ENCODE measurements at regions not wholly inside any gene's neighbourhood (a gene's known extent, or its start where the extent isn't known, plus 50 kb on each side); places are given as distances from the start of the nearest gene placed in this dataset.

DNA sequence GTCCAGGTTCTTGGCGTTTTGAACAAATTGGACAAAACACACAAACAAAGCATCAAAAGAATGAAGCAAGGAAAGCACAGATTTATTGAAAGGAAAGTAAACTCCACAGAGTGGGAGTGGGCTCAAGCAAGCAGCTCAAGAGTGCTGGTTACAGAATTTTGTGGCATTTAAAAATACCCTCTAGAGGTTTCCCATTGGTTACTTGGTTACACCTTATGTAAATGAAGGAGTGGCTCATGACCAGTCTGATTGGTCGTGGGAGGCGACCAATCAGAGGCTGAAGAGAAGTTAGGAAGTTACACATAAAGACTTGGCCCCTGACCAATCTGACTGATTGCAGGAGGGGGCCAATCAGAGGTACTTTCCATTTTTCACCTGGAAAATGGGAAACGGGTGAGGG lies 1373.8 kb upstream of the GOT2 start:
- 81 to 83% methylated on average over 4 of the region's 4 CpGs for WGBS, 2 donors
- H3K36me3 ChIP-seq: no peaks in the 10 kb centered on the region
- no peaks in the 10 kb centered on the region for H3K9me3 ChIP-seq
- no peaks in the 10 kb centered on the region for H3K27me3 ChIP-seq
- H3K27ac ChIP-seq: no peak overlapping the region
- DNase-seq: no peak
- no peak overlapping the region for H3K4me3 ChIP-seq
- ATAC-seq (ENCODE audit: low FRiP score in 2 of 2): no peak
- no peaks in the 10 kb centered on the region for H3K4me1 ChIP-seq
- no peak for TF ChIP-seq POLR2A (IDR thresholded peaks at IDR 0.05)
- TF ChIP-seq POLR2AphosphoS5 (IDR thresholded peaks at IDR 0.05): no peak
- TF ChIP-seq EP300 (IDR thresholded peaks at IDR 0.05): no peak
- TF ChIP-seq, protein P1, sequence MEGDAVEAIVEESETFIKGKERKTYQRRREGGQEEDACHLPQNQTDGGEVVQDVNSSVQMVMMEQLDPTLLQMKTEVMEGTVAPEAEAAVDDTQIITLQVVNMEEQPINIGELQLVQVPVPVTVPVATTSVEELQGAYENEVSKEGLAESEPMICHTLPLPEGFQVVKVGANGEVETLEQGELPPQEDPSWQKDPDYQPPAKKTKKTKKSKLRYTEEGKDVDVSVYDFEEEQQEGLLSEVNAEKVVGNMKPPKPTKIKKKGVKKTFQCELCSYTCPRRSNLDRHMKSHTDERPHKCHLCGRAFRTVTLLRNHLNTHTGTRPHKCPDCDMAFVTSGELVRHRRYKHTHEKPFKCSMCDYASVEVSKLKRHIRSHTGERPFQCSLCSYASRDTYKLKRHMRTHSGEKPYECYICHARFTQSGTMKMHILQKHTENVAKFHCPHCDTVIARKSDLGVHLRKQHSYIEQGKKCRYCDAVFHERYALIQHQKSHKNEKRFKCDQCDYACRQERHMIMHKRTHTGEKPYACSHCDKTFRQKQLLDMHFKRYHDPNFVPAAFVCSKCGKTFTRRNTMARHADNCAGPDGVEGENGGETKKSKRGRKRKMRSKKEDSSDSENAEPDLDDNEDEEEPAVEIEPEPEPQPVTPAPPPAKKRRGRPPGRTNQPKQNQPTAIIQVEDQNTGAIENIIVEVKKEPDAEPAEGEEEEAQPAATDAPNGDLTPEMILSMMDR (IDR thresholded peaks at IDR 0.05): no peak

DNA sequence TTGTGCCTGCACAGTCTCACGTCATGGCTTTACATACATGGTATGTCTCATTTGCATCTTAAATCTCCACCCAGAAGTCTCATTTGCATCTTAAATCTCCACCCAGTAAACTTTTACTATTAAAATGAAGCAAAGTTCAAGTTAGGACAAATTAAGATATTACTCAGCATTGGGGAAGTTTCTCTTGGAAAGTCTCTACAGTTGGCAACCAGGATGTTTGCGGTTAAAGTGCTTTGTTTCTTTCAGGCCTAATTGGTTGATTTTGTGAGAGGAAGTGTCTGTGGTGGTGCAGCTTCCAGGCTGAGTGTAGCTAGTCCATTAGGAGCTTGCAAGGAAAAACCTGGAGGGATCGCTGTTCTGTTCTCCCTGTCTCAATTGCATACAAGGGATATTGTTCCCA lies 1373.3 kb upstream of the GOT2 start:
- 56 to 68% methylated on average over 3 of the region's 3 CpGs for WGBS, 2 donors
- no peaks in the 10 kb centered on the region for H3K9me3 ChIP-seq
- H3K27me3 ChIP-seq: no peaks in the 10 kb centered on the region
- no peaks in the 10 kb centered on the region for H3K36me3 ChIP-seq
- TF ChIP-seq POLR2AphosphoS5 (IDR thresholded peaks at IDR 0.05): no peak
- TF ChIP-seq, protein P1 (IDR thresholded peaks at IDR 0.05): no peak
- no peak for TF ChIP-seq POLR2A (IDR thresholded peaks at IDR 0.05)
- no peak for DNase-seq
- H3K4me1 ChIP-seq: no peaks in the 10 kb centered on the region
- ATAC-seq (ENCODE audit: low FRiP score in 2 of 2): peak in 1 of 2 donors; percentile 26
- H3K27ac ChIP-seq: no peak overlapping the region
- no peak overlapping the region for H3K4me3 ChIP-seq

DNA sequence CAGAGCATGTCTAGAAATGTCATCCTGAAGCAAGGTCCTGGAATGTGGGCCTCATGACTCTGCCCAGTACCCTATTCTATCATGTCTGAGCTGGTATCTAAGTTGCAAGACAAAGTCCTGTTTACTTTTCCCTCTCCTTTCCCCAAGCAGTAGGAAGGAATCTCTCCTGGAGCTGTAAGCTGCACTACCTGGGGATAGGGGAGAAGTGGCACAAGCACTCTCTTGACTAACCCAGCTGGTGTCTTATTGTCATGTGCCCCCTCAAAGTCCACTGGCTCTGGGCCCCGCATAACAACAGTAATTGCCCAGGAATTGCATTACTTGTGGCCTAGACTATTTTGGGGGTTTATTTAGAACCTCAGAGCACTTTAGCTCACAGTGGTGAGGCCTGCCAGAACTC lies 1366.3 kb upstream of the GOT2 start:
- no peaks in the 10 kb centered on the region for H3K4me1 ChIP-seq
- no peaks in the 10 kb centered on the region for H3K27me3 ChIP-seq
- no peak overlapping the region for H3K4me3 ChIP-seq
- WGBS, 2 donors: 42% methylated on average over 1 of the region's 1 CpG; no CpG with 5 or more reads in 1 of the 2 donors
- H3K27ac ChIP-seq: no peak overlapping the region
- peaks cover 0 to 6% (median 2%) of the 10 kb centered on the region in 4 donors for H3K9me3 ChIP-seq
- H3K36me3 ChIP-seq: no peaks in the 10 kb centered on the region
- no peak for TF ChIP-seq POLR2AphosphoS5 (IDR thresholded peaks at IDR 0.05)
- TF ChIP-seq, protein P1 (IDR thresholded peaks at IDR 0.05): no peak
- no peak for TF ChIP-seq EP300 (IDR thresholded peaks at IDR 0.05)
- TF ChIP-seq POLR2A (IDR thresholded peaks at IDR 0.05): no peak
- DNase-seq (no peak), ATAC-seq (ENCODE audit: low FRiP score in 2 of 2) (no peak)

DNA sequence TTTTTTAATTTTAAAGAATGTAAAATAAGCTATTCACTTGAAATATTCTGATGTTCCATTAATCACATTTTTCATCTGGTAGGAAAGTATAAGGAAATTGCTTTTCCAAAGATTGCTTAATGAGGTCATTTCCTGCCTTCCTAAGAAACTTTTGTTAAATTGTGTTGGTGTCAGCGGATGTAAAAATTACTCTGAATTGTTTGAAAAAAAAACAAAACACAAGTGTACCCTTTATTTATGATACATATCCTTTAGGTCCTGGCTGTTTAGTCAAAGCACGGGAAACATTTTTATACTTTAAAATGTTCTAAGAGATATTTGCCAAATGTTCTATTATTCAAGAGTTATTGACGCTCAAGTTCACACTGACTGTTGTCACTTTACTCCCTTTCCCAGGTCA lies 1357.4 kb upstream of the GOT2 start:
- Histone ChIP-seq H3K36me3 (no peaks in the 10 kb centered on the region), H3K4me3 (no peak overlapping the region), H3K27me3 (no peaks in the 10 kb centered on the region), H3K4me1 (no peaks in the 10 kb centered on the region), H3K27ac (no peak overlapping the region), H3K9me3 (no peaks in the 10 kb centered on the region)
- DNase-seq (no peak), ATAC-seq (ENCODE audit: low FRiP score in 2 of 2) (no peak)
- TF ChIP-seq POLR2AphosphoS5 (IDR thresholded peaks at IDR 0.05): no peak
- TF ChIP-seq, protein P1 (IDR thresholded peaks at IDR 0.05): no peak
- no peak for TF ChIP-seq EP300 (IDR thresholded peaks at IDR 0.05)
- no peak for TF ChIP-seq POLR2A (IDR thresholded peaks at IDR 0.05)
- 39 to 55% methylated on average over 3 of the region's 3 CpGs for WGBS, 2 donors

DNA sequence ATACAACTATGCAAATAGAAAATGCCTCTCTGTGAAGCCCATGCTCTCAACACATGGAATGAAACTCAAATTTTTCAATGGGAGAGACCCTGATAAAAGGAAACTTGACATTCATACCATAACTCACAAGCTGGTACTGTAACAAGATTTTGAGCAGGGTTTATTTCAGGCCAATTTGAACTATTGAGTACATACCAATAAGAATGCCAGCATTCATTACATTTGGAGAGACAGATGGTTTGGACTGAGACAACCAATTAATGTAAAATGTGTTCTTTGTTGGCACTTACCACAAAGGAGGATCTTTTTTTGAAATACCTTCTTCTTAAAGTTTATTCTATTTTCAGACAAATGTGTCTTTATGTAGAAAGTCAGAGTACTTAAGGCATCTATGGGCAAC lies 1357.0 kb upstream of the GOT2 start:
- peaks cover 0 to 2% (median 0%) of the 10 kb centered on the region in 4 donors for H3K9me3 ChIP-seq
- no peak for DNase-seq

More for the DNA sequence above, 1357.0 kb upstream of the GOT2 start:
- Histone ChIP-seq H3K36me3 (no peaks in the 10 kb centered on the region), H3K4me1 (no peaks in the 10 kb centered on the region), H3K4me3 (no peak overlapping the region), H3K27ac (no peak overlapping the region), H3K27me3 (no peaks in the 10 kb centered on the region)
- TF ChIP-seq POLR2AphosphoS5 (IDR thresholded peaks at IDR 0.05) (no peak), EP300 (IDR thresholded peaks at IDR 0.05) (no peak), POLR2A (IDR thresholded peaks at IDR 0.05) (no peak)
- TF ChIP-seq, protein P1 (IDR thresholded peaks at IDR 0.05): no peak
- no peak for ATAC-seq (ENCODE audit: low FRiP score in 2 of 2)

Data from upper lobe of left lung (tissue), 6 donors.